Kidney epithelial cell (primary cell): ENCODE measurements at regions not wholly inside any gene's neighbourhood (a gene's known extent, or its start where the extent isn't known, plus 50 kb on each side); places are given as distances from the start of the nearest gene placed in this dataset.

Experiments used
- DNase-seq: peaks from one replicate; pipeline ENCODE4 v3.0.0-alpha.2; 2010; ENCODE audit warnings: low read depth
- H3K27me3 ChIP-seq: 2 replicates; pipeline ENCODE4 v1.6.0; 2011; ENCODE audit warnings: low read length; ENCODE audit not compliant: control insufficient read depth, insufficient read depth
- H3K36me3 ChIP-seq: 2 replicates; pipeline ENCODE4 v1.5.1; 2011; ENCODE audit warnings: low read length; ENCODE audit not compliant: control insufficient read depth, insufficient read depth
- H3K4me3 ChIP-seq: 2 replicates; pipeline ENCODE4 v1.5.1; 2011; ENCODE audit warnings: low read depth, mild to moderate bottlenecking, control low read depth, low read length
- TF ChIP-seq, protein P1 (sequence below): IDR thresholded peaks from 2 replicates; pipeline ENCODE4 v1.5.1; 2011; ENCODE audit warnings: mild to moderate bottlenecking, moderate library complexity, low read length, control low read depth, inconsistent platforms; ENCODE audit not compliant: insufficient read depth, poor library complexity, severe bottlenecking

DNA sequence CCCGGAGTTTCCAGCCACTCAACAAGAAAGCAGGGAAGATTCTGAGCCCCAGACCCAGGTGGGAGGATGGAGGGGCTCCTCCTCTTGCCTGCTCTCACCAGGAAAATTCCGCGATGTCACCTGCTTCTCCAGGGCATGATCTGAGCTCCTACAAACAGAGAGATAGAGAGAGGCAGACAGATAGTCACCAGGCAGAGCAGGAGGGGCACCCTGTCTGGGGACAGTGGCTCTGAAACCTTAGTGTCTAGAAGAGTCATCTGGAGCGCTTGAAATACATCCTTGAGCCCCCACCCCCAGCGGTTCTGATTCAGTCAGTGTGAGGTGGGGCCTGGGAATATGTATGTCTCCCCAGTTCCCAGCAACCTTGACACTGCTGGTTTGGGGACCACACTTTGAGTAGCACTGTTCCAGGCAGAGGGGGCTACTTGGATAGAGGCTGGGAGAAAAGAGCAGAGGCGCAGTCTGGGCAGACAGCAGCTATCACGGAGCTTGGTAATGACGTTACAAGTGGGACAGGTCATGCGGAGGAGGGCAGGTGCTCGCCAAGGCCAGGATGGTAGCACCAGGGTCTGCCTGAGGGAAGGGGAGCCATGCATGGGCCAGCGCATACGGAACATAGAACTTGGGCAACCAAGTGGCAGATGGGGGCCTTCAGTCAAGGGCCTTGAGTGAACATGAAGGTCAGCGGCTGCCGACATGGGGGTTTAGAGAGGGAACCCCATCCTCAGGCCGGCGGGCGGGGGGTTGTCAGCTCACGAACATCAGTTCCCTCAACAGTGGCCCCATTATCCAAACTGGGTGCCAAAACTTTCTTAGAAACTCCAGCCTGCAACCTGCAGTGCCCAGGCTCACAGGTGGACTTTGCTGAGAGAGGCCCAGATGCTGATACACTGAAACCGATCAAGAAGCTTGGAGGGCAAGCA, 60.9 kb upstream of the MYEOV start:
- DNase-seq: no peak
- TF ChIP-seq, protein P1, sequence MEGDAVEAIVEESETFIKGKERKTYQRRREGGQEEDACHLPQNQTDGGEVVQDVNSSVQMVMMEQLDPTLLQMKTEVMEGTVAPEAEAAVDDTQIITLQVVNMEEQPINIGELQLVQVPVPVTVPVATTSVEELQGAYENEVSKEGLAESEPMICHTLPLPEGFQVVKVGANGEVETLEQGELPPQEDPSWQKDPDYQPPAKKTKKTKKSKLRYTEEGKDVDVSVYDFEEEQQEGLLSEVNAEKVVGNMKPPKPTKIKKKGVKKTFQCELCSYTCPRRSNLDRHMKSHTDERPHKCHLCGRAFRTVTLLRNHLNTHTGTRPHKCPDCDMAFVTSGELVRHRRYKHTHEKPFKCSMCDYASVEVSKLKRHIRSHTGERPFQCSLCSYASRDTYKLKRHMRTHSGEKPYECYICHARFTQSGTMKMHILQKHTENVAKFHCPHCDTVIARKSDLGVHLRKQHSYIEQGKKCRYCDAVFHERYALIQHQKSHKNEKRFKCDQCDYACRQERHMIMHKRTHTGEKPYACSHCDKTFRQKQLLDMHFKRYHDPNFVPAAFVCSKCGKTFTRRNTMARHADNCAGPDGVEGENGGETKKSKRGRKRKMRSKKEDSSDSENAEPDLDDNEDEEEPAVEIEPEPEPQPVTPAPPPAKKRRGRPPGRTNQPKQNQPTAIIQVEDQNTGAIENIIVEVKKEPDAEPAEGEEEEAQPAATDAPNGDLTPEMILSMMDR: no peak
- H3K36me3 ChIP-seq: no peaks in the 10 kb centered on the region
- H3K4me3 ChIP-seq: no peak overlapping the region
- H3K27me3 ChIP-seq: peaks cover 2% of the 10 kb centered on the region

DNA sequence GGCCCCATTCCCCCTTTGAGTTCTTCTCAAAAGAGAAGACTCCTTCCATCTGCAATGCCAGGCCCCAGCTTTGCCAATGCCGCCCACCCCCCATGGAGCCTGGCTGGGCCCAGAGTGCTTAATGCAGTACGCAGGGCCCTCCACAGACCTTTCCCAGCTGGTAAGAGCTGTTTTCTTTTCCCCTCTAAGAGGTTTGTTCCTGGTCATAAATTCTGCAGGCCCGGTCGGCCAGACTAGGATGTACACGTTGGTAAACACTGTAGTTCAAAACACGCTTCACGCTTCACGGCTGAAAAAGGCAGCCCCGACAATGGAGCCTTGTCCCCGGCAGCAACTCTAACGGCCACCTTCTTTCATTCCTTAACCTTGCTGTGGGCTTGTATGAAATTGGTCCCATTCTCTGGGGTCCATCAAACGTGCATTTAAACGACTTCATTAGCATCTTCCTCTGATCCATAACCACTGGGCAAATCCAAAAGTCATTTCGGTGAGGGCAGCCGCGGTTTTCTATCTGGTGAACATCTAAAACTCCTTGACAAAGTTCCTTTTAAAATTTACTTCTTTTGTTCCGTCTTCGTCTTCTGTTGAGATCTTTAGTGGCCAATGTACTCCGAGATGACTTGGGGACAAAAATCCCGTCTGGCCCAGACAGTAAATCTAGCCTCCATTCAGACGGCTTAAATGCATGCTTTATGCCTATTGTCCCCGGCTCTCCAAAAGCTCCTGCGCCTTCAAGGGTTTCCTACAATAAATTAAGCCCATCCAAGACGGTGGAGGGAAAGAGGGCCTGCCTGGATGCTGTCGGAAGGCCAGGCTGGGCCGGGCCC, 60.0 kb upstream of the MYEOV start:
- TF ChIP-seq, protein P1: no peak
- Histone ChIP-seq H3K36me3 (no peaks in the 10 kb centered on the region), H3K4me3 (no peak overlapping the region), H3K27me3 (peaks cover 2% of the 10 kb centered on the region)
- DNase-seq: no peak

DNA sequence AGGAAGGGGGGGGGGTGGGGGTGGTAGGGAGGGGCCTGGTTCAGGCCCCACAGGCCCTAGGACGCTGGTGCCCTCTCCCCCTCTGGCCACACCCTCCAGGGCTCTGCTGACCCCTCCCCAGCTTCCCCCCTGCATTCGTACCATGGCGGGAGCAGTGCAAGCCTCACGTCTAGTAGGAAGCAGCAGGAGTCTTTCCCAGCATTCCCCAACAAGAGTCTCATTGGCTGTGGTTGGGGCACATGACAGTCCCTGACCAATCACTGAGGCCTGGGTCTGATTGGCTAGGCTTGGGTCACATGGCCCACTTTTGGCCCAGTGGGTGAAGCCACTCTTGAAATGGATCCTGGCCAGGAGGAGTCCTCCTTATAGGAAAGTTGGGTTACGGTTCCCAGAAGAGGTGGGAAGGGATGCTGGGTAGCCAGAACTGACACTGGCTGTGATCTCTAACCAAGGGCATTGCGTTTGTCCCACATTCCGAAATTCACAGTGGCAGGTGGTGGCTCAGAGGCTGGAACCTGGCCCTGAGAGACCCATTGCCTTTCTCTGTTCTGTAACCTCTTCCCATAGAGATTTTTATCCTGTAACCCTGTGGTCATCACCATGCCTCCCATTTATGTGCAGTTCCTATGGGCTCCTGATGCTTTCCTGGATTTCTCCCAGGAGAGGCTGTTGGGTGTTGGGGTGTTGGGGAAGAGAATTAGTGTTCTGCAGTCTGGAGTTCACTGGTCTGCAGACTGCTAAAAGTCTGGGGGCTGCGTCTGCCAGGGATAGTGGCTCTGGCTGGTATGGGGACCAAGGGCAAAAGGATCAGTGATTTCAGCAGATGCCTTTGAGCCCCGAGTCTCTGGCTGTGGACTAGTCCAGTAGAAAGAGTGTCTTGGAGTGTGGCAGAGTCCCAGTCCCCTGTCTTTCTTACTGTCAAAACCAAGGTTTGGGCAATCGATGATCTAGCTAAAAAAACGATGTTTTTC, 58.9 kb upstream of the MYEOV start:
- Histone ChIP-seq H3K36me3 (no peaks in the 10 kb centered on the region), H3K4me3 (no peak overlapping the region), H3K27me3 (peaks cover 2% of the 10 kb centered on the region)
- DNase-seq: no peak
- TF ChIP-seq, protein P1: no peak

DNA sequence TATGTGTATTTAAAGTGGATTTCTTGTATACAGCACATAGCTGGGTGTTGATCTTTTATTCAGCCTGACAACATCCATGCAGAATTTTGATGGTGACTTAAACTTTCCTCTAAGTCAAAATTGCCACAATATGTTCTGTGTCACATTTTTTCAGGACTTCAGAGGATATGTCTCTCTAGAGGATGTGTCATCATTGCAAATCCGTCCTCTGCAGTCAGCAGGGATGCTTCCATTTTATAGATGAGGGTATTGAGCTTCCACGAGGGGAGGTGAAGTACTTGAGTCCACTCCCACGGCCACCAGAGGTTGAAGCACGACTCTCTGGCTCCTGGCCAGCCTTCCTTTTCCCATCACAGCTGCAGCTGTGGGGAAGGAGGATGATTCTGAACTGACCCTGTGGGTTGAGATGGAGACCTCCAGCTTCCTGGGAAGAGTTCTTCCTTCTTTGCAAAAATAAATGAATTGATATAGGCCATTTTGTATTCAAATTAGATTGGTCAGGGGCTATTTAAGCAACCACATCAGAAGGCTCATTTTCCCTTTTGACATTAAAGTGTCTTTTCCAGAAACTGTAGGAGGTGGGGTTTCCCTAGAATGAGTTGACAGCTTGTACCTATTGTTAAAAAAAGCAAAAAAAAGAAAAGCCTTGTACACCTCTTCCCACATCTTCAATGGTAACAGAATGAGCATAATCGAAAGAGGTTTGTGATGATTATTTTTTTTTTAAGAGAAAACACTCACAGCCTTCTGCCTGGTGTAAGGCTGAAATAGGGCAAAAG, 55.2 kb upstream of the MYEOV start:
- DNase-seq: no peak
- Histone ChIP-seq H3K4me3 (no peak overlapping the region), H3K36me3 (no peaks in the 10 kb centered on the region), H3K27me3 (peaks cover 2% of the 10 kb centered on the region)
- TF ChIP-seq, protein P1: no peak

DNA sequence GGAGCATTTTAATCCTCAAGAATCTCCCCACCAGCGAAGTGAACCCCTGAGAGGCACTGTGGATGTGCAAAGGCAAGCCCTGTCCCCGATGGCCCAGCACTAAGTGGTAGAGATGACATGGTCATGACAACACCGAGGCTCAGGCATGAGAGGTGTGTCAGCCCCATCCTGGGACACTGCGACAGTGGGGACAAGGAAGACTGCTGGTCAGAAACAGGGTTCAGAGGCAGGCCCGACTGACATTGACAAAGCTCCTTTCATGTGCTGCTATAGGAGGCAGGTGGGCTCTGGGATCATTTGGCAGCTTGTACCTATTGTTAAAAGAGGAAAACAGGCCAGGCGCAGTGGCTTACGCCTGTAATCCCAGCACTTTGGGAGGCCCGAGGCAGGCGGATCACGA, 54.3 kb upstream of the MYEOV start:
- Histone ChIP-seq H3K36me3 (no peaks in the 10 kb centered on the region), H3K4me3 (no peak overlapping the region), H3K27me3 (peaks cover 2% of the 10 kb centered on the region)
- TF ChIP-seq, protein P1: no peak
- DNase-seq: no peak
